Liver (tissue), 7 donors: ENCODE measurements at regions not wholly inside any gene's neighbourhood (a gene's known extent, or its start where the extent isn't known, plus 50 kb on each side); places are given as distances from the start of the nearest gene placed in this dataset.

Source experiments
- DNase-seq: peaks from one replicate; pipeline ENCODE4 v3.0.0-alpha.2; 2017; ENCODE audit warnings: low spot score
- H3K27ac ChIP-seq, 2 donors: one replicate each; pipeline ENCODE4 v1.7.0; 2013; ENCODE audit warnings: inconsistent platforms in 2 of 2, low read length in 2 of 2, control low read depth in 1 of 2, low read depth in 1 of 2, mild to moderate bottlenecking in 1 of 2
- H3K27me3 ChIP-seq, 4 donors: one replicate each; pipeline versions ENCODE4 v1.6.1 to v1.7.0; 2013; ENCODE audit warnings: low read length in 3 of 4, inconsistent platforms in 1 of 4, mild to moderate bottlenecking in 1 of 4, moderate library complexity in 1 of 4; ENCODE audit not compliant: control insufficient read depth in 4 of 4, insufficient read depth in 4 of 4
- H3K36me3 ChIP-seq, 4 donors: one replicate each; pipeline versions ENCODE4 v1.6.1 to v1.7.0; 2013; ENCODE audit warnings: low read length in 3 of 4, mild to moderate bottlenecking in 3 of 4, low read depth in 1 of 4, moderate library complexity in 1 of 4; ENCODE audit not compliant: control insufficient read depth in 4 of 4, insufficient read depth in 3 of 4
- H3K4me1 ChIP-seq, 4 donors: one replicate each; pipeline versions ENCODE4 v1.6.1 to v1.7.0; 2013; ENCODE audit warnings: low read length in 3 of 4, mild to moderate bottlenecking in 3 of 4, moderate library complexity in 1 of 4; ENCODE audit not compliant: control insufficient read depth in 4 of 4, insufficient read depth in 4 of 4
- H3K4me3 ChIP-seq, 3 donors: one replicate each; pipeline versions ENCODE4 v1.6.1 to v1.7.0; 2013; ENCODE audit warnings: low read length in 3 of 3, control low read depth in 1 of 3, low read depth in 1 of 3, mild to moderate bottlenecking in 1 of 3
- H3K9ac ChIP-seq, 2 donors: one replicate each; pipeline ENCODE4 v1.7.0; 2013; ENCODE audit warnings: low read length in 2 of 2, mild to moderate bottlenecking in 2 of 2, moderate library complexity in 2 of 2, control low read depth in 1 of 2, low read depth in 1 of 2
- H3K9me3 ChIP-seq, 4 donors: one replicate each; pipeline versions ENCODE4 v1.6.1 to v1.7.0; 2013; ENCODE audit warnings: low read length in 3 of 4; ENCODE audit not compliant: control insufficient read depth in 4 of 4
- ATF3 ChIP-seq: IDR thresholded peaks from 2 replicates; pipeline ENCODE4 v1.6.1; 2016; ENCODE audit warnings: antibody characterized with exemption
- EGR1 ChIP-seq, 2 donors: IDR thresholded peaks; 2 replicates each; pipeline ENCODE4 v1.6.1; 2016 to 2018; ENCODE audit warnings: antibody characterized with exemption in 2 of 2, low read depth in 2 of 2
- FOXA1 ChIP-seq: IDR thresholded peaks from 2 replicates; pipeline ENCODE4 v1.6.1; 2016; ENCODE audit warnings: antibody characterized with exemption
- FOXA2 ChIP-seq: IDR thresholded peaks from 2 replicates; pipeline ENCODE4 v1.6.1; 2016; ENCODE audit warnings: antibody characterized with exemption
- GABPA ChIP-seq, 2 donors: IDR thresholded peaks in 1 of 2; conservative IDR thresholded peaks in 1 of 2; 2 replicates each; pipeline ENCODE4 v1.6.1; 2016; ENCODE audit warnings: antibody characterized with exemption in 2 of 2, mild to moderate bottlenecking in 1 of 2, moderate library complexity in 1 of 2
- HNF4A ChIP-seq, 2 donors: conservative IDR thresholded peaks; 2 replicates each; pipeline ENCODE4 v1.6.1; 2016; ENCODE audit warnings: antibody characterized with exemption in 2 of 2, mild to moderate bottlenecking in 2 of 2
- HNF4G ChIP-seq: IDR thresholded peaks from 2 replicates; pipeline ENCODE4 v1.6.1; 2016; ENCODE audit warnings: antibody characterized with exemption
- JUND ChIP-seq, 2 donors: IDR thresholded peaks; 2 replicates each; pipeline ENCODE4 v1.6.1; 2016; ENCODE audit warnings: antibody characterized with exemption in 2 of 2
- MAX ChIP-seq: IDR thresholded peaks from 2 replicates; pipeline ENCODE4 v1.6.1; 2016; ENCODE audit warnings: antibody characterized with exemption
- NR2F2 ChIP-seq: IDR thresholded peaks from 2 replicates; pipeline ENCODE4 v1.6.1; 2016; ENCODE audit warnings: antibody characterized with exemption
- RAD21 ChIP-seq, 2 donors: IDR thresholded peaks; 2 replicates each; pipeline ENCODE4 v1.6.1; 2016; ENCODE audit warnings: antibody characterized with exemption in 2 of 2, mild to moderate bottlenecking in 2 of 2
- REST ChIP-seq: IDR thresholded peaks from 2 replicates; pipeline ENCODE4 v1.6.1; 2016; ENCODE audit warnings: antibody characterized with exemption, mild to moderate bottlenecking
- RXRA ChIP-seq, 2 donors: IDR thresholded peaks; 2 replicates each; pipeline ENCODE4 v1.6.1; 2017 to 2018; ENCODE audit warnings: antibody characterized with exemption in 2 of 2, mild to moderate bottlenecking in 1 of 2
- TAF1 ChIP-seq: conservative IDR thresholded peaks from 2 replicates; pipeline ENCODE4 v1.6.1; 2016; ENCODE audit warnings: antibody characterized with exemption, mild to moderate bottlenecking
- YY1 ChIP-seq: IDR thresholded peaks from 2 replicates; pipeline ENCODE4 v1.6.1; 2016; ENCODE audit warnings: antibody characterized with exemption, mild to moderate bottlenecking
- ZBTB33 ChIP-seq: IDR thresholded peaks from 2 replicates; pipeline ENCODE4 v1.6.1; 2016; ENCODE audit warnings: antibody characterized with exemption
- WGBS: extraction: QIAGEN DNeasy Blood & Tissue Kit; methylation state at CpG from one replicate; pipeline ENCODE4 v1.1.7; 2013; 5-methylcytosine and 5-hydroxymethylcytosine counted together
- donor health status: healthy.
- donor health status: healthy.
- donor health status: healthy.
- donor health status: healthy.

GRCh38 chr4:108334031-108334430 is 165.3 kb upstream of the LEF1 start:
- no peak overlapping the region for H3K4me3 ChIP-seq
- H3K27me3 ChIP-seq: peaks cover 0 to 3% (median under 1%) of the 10 kb centered on the region in 4 donors
- no peak for DNase-seq
- H3K27ac ChIP-seq: no peak overlapping the region
- TF ChIP-seq HNF4A (conservative IDR thresholded peaks at IDR 0.05) (no peak), RAD21 (IDR thresholded peaks at IDR 0.05) (no peak), GABPA (IDR thresholded peaks at IDR 0.05 in 1 of 2, conservative IDR thresholded peaks at IDR 0.05 in 1 of 2) (no peak), FOXA2 (no peak), REST (no peak), HNF4G (no peak), TAF1 (no peak), NR2F2 (no peak), ATF3 (no peak), YY1 (no peak), RXRA (IDR thresholded peaks at IDR 0.05) (no peak)
- no peak overlapping the region for H3K9ac ChIP-seq
- no peaks in the 10 kb centered on the region for H3K4me1 ChIP-seq
- no peaks in the 10 kb centered on the region for H3K36me3 ChIP-seq
- 79% methylated on average over 6 of the region's 6 CpGs for WGBS
- H3K9me3 ChIP-seq: no peaks in the 10 kb centered on the region

- no peak overlapping the region for H3K9ac ChIP-seq
- TF ChIP-seq JUND (IDR thresholded peaks at IDR 0.05): no peak
- TF ChIP-seq REST: no peak
- TF ChIP-seq TAF1: no peak
- no peak for TF ChIP-seq RXRA (IDR thresholded peaks at IDR 0.05)
- TF ChIP-seq MAX: no peak
- no peak for TF ChIP-seq FOXA1
- no peak for TF ChIP-seq FOXA2
- TF ChIP-seq ZBTB33: no peak
- no peak for TF ChIP-seq HNF4G
- no peak for TF ChIP-seq RAD21 (IDR thresholded peaks at IDR 0.05)
- no peak for TF ChIP-seq YY1
- no peak for TF ChIP-seq EGR1 (IDR thresholded peaks at IDR 0.05; ENCODE audit: low read depth in 2 of 2)
- TF ChIP-seq GABPA (IDR thresholded peaks at IDR 0.05 in 1 of 2, conservative IDR thresholded peaks at IDR 0.05 in 1 of 2): no peak
- 75% methylated on average over 7 of the region's 7 CpGs for WGBS
Measured at GRCh38 chr4:108333353-108333942, 164.7 kb upstream of the LEF1 start.

More at GRCh38 chr4:108333353-108333942, 164.7 kb upstream of the LEF1 start:
- H3K4me1 ChIP-seq: no peaks in the 10 kb centered on the region
- H3K27ac ChIP-seq: no peak overlapping the region
- H3K4me3 ChIP-seq: no peak overlapping the region
- peaks cover 0 to 3% (median under 1%) of the 10 kb centered on the region in 4 donors for H3K27me3 ChIP-seq
- no peak for DNase-seq
- H3K9me3 ChIP-seq: no peaks in the 10 kb centered on the region
- no peaks in the 10 kb centered on the region for H3K36me3 ChIP-seq
